Vagina (tissue), 2 donors: ENCODE measurements at regions not wholly inside any gene's neighbourhood (a gene's known extent, or its start where the extent isn't known, plus 50 kb on each side); places are given as distances from the start of the nearest gene placed in this dataset.

Experiments used
- POLR2A ChIP-seq, 2 donors: fragments of 450-650 bp; IDR thresholded peaks; one replicate each; pipeline ENCODE4 v1.6.1; 2017; ENCODE audit warnings: antibody characterized with exemption in 2 of 2, mild to moderate bottlenecking in 2 of 2, moderate library complexity in 2 of 2
- POLR2AphosphoS5 ChIP-seq, 2 donors: sonication (generic); formaldehyde crosslinking; IDR thresholded peaks; one replicate each; pipeline ENCODE4 v1.9.0; 2017; ENCODE audit warnings: antibody characterized with exemption in 2 of 2, mild to moderate bottlenecking in 2 of 2, low read depth in 1 of 2; ENCODE audit not compliant: insufficient read depth in 1 of 2
- TF ChIP-seq, protein P1 (sequence below), 3 experiments: fragments of 450-650 bp in 2 of 3; fragments of 200-600 bp in 1 of 3; sonication (generic) in 1 of 3; IDR thresholded peaks; one replicate each; pipeline ENCODE4 v1.5.1; 2017 to 2019; ENCODE audit warnings: antibody characterized with exemption in 3 of 3, mild to moderate bottlenecking in 2 of 3, moderate library complexity in 2 of 3

DNA sequence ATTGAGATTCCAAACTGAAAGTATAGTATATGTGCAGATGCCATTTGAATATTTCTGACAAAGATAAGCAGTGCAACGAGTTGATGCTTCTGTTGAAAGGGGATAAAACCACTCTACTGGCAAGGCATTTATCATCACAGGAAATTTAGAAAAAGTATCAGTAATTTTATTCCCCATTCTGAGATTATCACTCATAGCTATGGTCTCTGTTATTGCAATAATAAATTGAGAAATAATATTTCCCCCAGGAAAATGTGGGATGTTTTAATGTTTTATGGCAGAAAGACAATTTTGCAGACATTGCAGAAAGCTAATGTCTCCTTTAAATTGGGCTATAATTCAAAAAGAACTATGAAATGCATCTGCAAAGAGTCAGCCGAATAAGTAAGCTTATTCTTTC, 1612.7 kb upstream of the ACO1 start:
- TF ChIP-seq, protein P1, sequence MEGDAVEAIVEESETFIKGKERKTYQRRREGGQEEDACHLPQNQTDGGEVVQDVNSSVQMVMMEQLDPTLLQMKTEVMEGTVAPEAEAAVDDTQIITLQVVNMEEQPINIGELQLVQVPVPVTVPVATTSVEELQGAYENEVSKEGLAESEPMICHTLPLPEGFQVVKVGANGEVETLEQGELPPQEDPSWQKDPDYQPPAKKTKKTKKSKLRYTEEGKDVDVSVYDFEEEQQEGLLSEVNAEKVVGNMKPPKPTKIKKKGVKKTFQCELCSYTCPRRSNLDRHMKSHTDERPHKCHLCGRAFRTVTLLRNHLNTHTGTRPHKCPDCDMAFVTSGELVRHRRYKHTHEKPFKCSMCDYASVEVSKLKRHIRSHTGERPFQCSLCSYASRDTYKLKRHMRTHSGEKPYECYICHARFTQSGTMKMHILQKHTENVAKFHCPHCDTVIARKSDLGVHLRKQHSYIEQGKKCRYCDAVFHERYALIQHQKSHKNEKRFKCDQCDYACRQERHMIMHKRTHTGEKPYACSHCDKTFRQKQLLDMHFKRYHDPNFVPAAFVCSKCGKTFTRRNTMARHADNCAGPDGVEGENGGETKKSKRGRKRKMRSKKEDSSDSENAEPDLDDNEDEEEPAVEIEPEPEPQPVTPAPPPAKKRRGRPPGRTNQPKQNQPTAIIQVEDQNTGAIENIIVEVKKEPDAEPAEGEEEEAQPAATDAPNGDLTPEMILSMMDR (IDR thresholded peaks at IDR 0.05): no peak
- no peak for TF ChIP-seq POLR2A (IDR thresholded peaks at IDR 0.05)
- TF ChIP-seq POLR2AphosphoS5 (IDR thresholded peaks at IDR 0.05; ENCODE audit: insufficient read depth in 1 of 2, low read depth in 1 of 2): no peak
